ENCODE measurements at regions not wholly inside any gene's neighbourhood (a gene's known extent, or its start where the extent isn't known, plus 50 kb on each side); places are given as distances from the start of the nearest gene placed in this dataset.

GRCh38 chr2:57570961-57571360 lies 475.6 kb upstream of the VRK2 start:
- no peak overlapping the region for H3K4me3 ChIP-seq (ENCODE audit: low read length in 2 of 2)

GRCh38 chr2:57575700-57576268 lies 470.8 kb upstream of the VRK2 start:
- Histone ChIP-seq H3K27ac (ENCODE audit: low read length) (no peak overlapping the region), H3K9me3 (ENCODE audit: control insufficient read depth in 2 of 2, low read length in 2 of 2) (no peaks in the 10 kb centered on the region), H3K9ac (ENCODE audit: low read length in 2 of 2) (no peak overlapping the region), H3K4me3 (ENCODE audit: low read length in 2 of 2) (no peak overlapping the region), H3K4me1 (ENCODE audit: control insufficient read depth, insufficient read depth, low read length) (no peaks in the 10 kb centered on the region), H3K27me3 (ENCODE audit: control insufficient read depth in 1 of 2, insufficient read depth in 2 of 2, low read length in 2 of 2) (no peaks in the 10 kb centered on the region), H3K36me3 (ENCODE audit: control insufficient read depth in 2 of 2, insufficient read depth in 2 of 2, low read length in 2 of 2) (no peaks in the 10 kb centered on the region)

More at GRCh38 chr2:57570961-57571360, 475.6 kb upstream of the VRK2 start:
- Histone ChIP-seq H3K27me3 (ENCODE audit: control insufficient read depth in 1 of 2, insufficient read depth in 2 of 2, low read length in 2 of 2) (no peaks in the 10 kb centered on the region), H3K36me3 (ENCODE audit: control insufficient read depth in 2 of 2, insufficient read depth in 2 of 2, low read length in 2 of 2) (no peaks in the 10 kb centered on the region), H3K4me1 (ENCODE audit: control insufficient read depth, insufficient read depth, low read length) (no peaks in the 10 kb centered on the region), H3K9me3 (ENCODE audit: control insufficient read depth in 2 of 2, low read length in 2 of 2) (no peaks in the 10 kb centered on the region), H3K9ac (ENCODE audit: low read length in 2 of 2) (no peak overlapping the region), H3K27ac (ENCODE audit: low read length) (no peak overlapping the region)

GRCh38 chr2:57576983-57577382 lies 469.6 kb upstream of the VRK2 start:
- no peaks in the 10 kb centered on the region for H3K36me3 ChIP-seq (ENCODE audit: control insufficient read depth in 2 of 2, insufficient read depth in 2 of 2, low read length in 2 of 2)
- no peaks in the 10 kb centered on the region for H3K27me3 ChIP-seq (ENCODE audit: control insufficient read depth in 1 of 2, insufficient read depth in 2 of 2, low read length in 2 of 2)
- H3K9ac ChIP-seq (ENCODE audit: low read length in 2 of 2), result no peak overlapping the region
- no peak overlapping the region for H3K4me3 ChIP-seq (ENCODE audit: low read length in 2 of 2)
- H3K4me1 ChIP-seq (ENCODE audit: control insufficient read depth, insufficient read depth, low read length), result no peaks in the 10 kb centered on the region
- no peak overlapping the region for H3K27ac ChIP-seq (ENCODE audit: low read length)
- no peaks in the 10 kb centered on the region for H3K9me3 ChIP-seq (ENCODE audit: control insufficient read depth in 2 of 2, low read length in 2 of 2)

GRCh38 chr2:57597940-57598339 lies 448.7 kb upstream of the VRK2 start:
- Histone ChIP-seq H3K27ac (ENCODE audit: low read length) (no peak overlapping the region), H3K9me3 (ENCODE audit: control insufficient read depth in 2 of 2, low read length in 2 of 2) (no peaks in the 10 kb centered on the region), H3K4me1 (ENCODE audit: control insufficient read depth, insufficient read depth, low read length) (no peaks in the 10 kb centered on the region), H3K4me3 (ENCODE audit: low read length in 2 of 2) (no peak overlapping the region), H3K36me3 (ENCODE audit: control insufficient read depth in 2 of 2, insufficient read depth in 2 of 2, low read length in 2 of 2) (no peaks in the 10 kb centered on the region), H3K27me3 (ENCODE audit: control insufficient read depth in 1 of 2, insufficient read depth in 2 of 2, low read length in 2 of 2) (no peaks in the 10 kb centered on the region), H3K9ac (ENCODE audit: low read length in 2 of 2) (no peak overlapping the region)

- H3K9ac ChIP-seq (ENCODE audit: low read length in 2 of 2), result no peak overlapping the region
- no peak overlapping the region for H3K4me3 ChIP-seq (ENCODE audit: low read length in 2 of 2)
- no peaks in the 10 kb centered on the region for H3K36me3 ChIP-seq (ENCODE audit: control insufficient read depth in 2 of 2, insufficient read depth in 2 of 2, low read length in 2 of 2)
- no peaks in the 10 kb centered on the region for H3K9me3 ChIP-seq (ENCODE audit: control insufficient read depth in 2 of 2, low read length in 2 of 2)
- no peak overlapping the region for H3K27ac ChIP-seq (ENCODE audit: low read length)
- H3K4me1 ChIP-seq (ENCODE audit: control insufficient read depth, insufficient read depth, low read length), result no peaks in the 10 kb centered on the region
- H3K27me3 ChIP-seq (ENCODE audit: control insufficient read depth in 1 of 2, insufficient read depth in 2 of 2, low read length in 2 of 2), result no peaks in the 10 kb centered on the region
Measured at GRCh38 chr2:57598551-57598950, 448.1 kb upstream of the VRK2 start.

GRCh38 chr2:57602733-57603132 lies 443.9 kb upstream of the VRK2 start:
- H3K4me1 ChIP-seq (ENCODE audit: control insufficient read depth, insufficient read depth, low read length), result no peaks in the 10 kb centered on the region
- no peaks in the 10 kb centered on the region for H3K27me3 ChIP-seq (ENCODE audit: control insufficient read depth in 1 of 2, insufficient read depth in 2 of 2, low read length in 2 of 2)
- H3K4me3 ChIP-seq (ENCODE audit: low read length in 2 of 2), result no peak overlapping the region
- no peak overlapping the region for H3K27ac ChIP-seq (ENCODE audit: low read length)
- H3K36me3 ChIP-seq (ENCODE audit: control insufficient read depth in 2 of 2, insufficient read depth in 2 of 2, low read length in 2 of 2), result no peaks in the 10 kb centered on the region
- H3K9ac ChIP-seq (ENCODE audit: low read length in 2 of 2), result no peak overlapping the region
- H3K9me3 ChIP-seq (ENCODE audit: control insufficient read depth in 2 of 2, low read length in 2 of 2), result no peaks in the 10 kb centered on the region

- no peaks in the 10 kb centered on the region for H3K36me3 ChIP-seq (ENCODE audit: control insufficient read depth in 2 of 2, insufficient read depth in 2 of 2, low read length in 2 of 2)
- no peak overlapping the region for H3K4me3 ChIP-seq (ENCODE audit: low read length in 2 of 2)
- no peaks in the 10 kb centered on the region for H3K9me3 ChIP-seq (ENCODE audit: control insufficient read depth in 2 of 2, low read length in 2 of 2)
- H3K9ac ChIP-seq (ENCODE audit: low read length in 2 of 2), result no peak overlapping the region
- H3K4me1 ChIP-seq (ENCODE audit: control insufficient read depth, insufficient read depth, low read length), result no peaks in the 10 kb centered on the region
- H3K27me3 ChIP-seq (ENCODE audit: control insufficient read depth in 1 of 2, insufficient read depth in 2 of 2, low read length in 2 of 2), result no peaks in the 10 kb centered on the region
- H3K27ac ChIP-seq (ENCODE audit: low read length), result no peak overlapping the region
Measured at GRCh38 chr2:57614988-57615387, 431.6 kb upstream of the VRK2 start.

- H3K36me3 ChIP-seq (ENCODE audit: control insufficient read depth in 2 of 2, insufficient read depth in 2 of 2, low read length in 2 of 2), result no peaks in the 10 kb centered on the region
- H3K9me3 ChIP-seq (ENCODE audit: control insufficient read depth in 2 of 2, low read length in 2 of 2), result no peaks in the 10 kb centered on the region
- no peak overlapping the region for H3K4me3 ChIP-seq (ENCODE audit: low read length in 2 of 2)
- no peaks in the 10 kb centered on the region for H3K27me3 ChIP-seq (ENCODE audit: control insufficient read depth in 1 of 2, insufficient read depth in 2 of 2, low read length in 2 of 2)
- no peaks in the 10 kb centered on the region for H3K4me1 ChIP-seq (ENCODE audit: control insufficient read depth, insufficient read depth, low read length)
- no peak overlapping the region for H3K9ac ChIP-seq (ENCODE audit: low read length in 2 of 2)
- no peak overlapping the region for H3K27ac ChIP-seq (ENCODE audit: low read length)
Measured at GRCh38 chr2:57615855-57616556, 430.6 kb upstream of the VRK2 start.

GRCh38 chr2:57617318-57617717 lies 429.3 kb upstream of the VRK2 start:
- Histone ChIP-seq H3K9me3 (ENCODE audit: control insufficient read depth in 2 of 2, low read length in 2 of 2) (no peaks in the 10 kb centered on the region), H3K9ac (ENCODE audit: low read length in 2 of 2) (no peak overlapping the region), H3K4me3 (ENCODE audit: low read length in 2 of 2) (no peak overlapping the region), H3K36me3 (ENCODE audit: control insufficient read depth in 2 of 2, insufficient read depth in 2 of 2, low read length in 2 of 2) (no peaks in the 10 kb centered on the region), H3K27ac (ENCODE audit: low read length) (no peak overlapping the region), H3K27me3 (ENCODE audit: control insufficient read depth in 1 of 2, insufficient read depth in 2 of 2, low read length in 2 of 2) (no peaks in the 10 kb centered on the region), H3K4me1 (ENCODE audit: control insufficient read depth, insufficient read depth, low read length) (no peaks in the 10 kb centered on the region)

- Histone ChIP-seq H3K4me3 (ENCODE audit: low read length in 2 of 2) (no peak overlapping the region), H3K9ac (ENCODE audit: low read length in 2 of 2) (no peak overlapping the region), H3K4me1 (ENCODE audit: control insufficient read depth, insufficient read depth, low read length) (no peaks in the 10 kb centered on the region)
Measured at GRCh38 chr2:57621122-57621663, 425.4 kb upstream of the VRK2 start.

GRCh38 chr2:57622009-57622408 lies 424.6 kb upstream of the VRK2 start:
- Histone ChIP-seq H3K9ac (ENCODE audit: low read length in 2 of 2) (no peak overlapping the region), H3K36me3 (ENCODE audit: control insufficient read depth in 2 of 2, insufficient read depth in 2 of 2, low read length in 2 of 2) (no peaks in the 10 kb centered on the region), H3K27me3 (ENCODE audit: control insufficient read depth in 1 of 2, insufficient read depth in 2 of 2, low read length in 2 of 2) (no peaks in the 10 kb centered on the region), H3K4me3 (ENCODE audit: low read length in 2 of 2) (no peak overlapping the region), H3K27ac (ENCODE audit: low read length) (no peak overlapping the region), H3K4me1 (ENCODE audit: control insufficient read depth, insufficient read depth, low read length) (no peaks in the 10 kb centered on the region), H3K9me3 (ENCODE audit: control insufficient read depth in 2 of 2, low read length in 2 of 2) (no peaks in the 10 kb centered on the region)

More at GRCh38 chr2:57621122-57621663, 425.4 kb upstream of the VRK2 start:
- Histone ChIP-seq H3K27me3 (ENCODE audit: control insufficient read depth in 1 of 2, insufficient read depth in 2 of 2, low read length in 2 of 2) (no peaks in the 10 kb centered on the region), H3K27ac (ENCODE audit: low read length) (no peak overlapping the region), H3K36me3 (ENCODE audit: control insufficient read depth in 2 of 2, insufficient read depth in 2 of 2, low read length in 2 of 2) (no peaks in the 10 kb centered on the region), H3K9me3 (ENCODE audit: control insufficient read depth in 2 of 2, low read length in 2 of 2) (no peaks in the 10 kb centered on the region)

Data from stomach smooth muscle (tissue), 2 donors.